BJ (cell line): ENCODE measurements at regions not wholly inside any gene's neighbourhood (a gene's known extent, or its start where the extent isn't known, plus 50 kb on each side); places are given as distances from the start of the nearest gene placed in this dataset.

ENCODE experiments used
- CTCF ChIA-PET: fragments of 350-600 bp; formaldehyde crosslinking; extraction: SDS; loops from one replicate; lab custom pipeline; 2021; ENCODE audit warnings: antibody characterized with exemption, inconsistent platforms; lab: Yijun Ruan, JAX
- POLR2A ChIA-PET: fragments of 300-600 bp; sonication (Branson Sonifier 250); formaldehyde crosslinking; extraction: SDS; loops from one replicate; lab custom pipeline; 2021; ENCODE audit warnings: antibody characterized with exemption; lab: Charles Lee
- DNase-seq: peaks from one replicate; pipeline ENCODE4 v3.0.0-alpha.2; 2011; ENCODE audit warnings: low read depth
- H3K27me3 ChIP-seq: 2 replicates; pipeline ENCODE4 v1.6.0; 2011; ENCODE audit warnings: low read length; ENCODE audit not compliant: control insufficient read depth, insufficient read depth
- H3K36me3 ChIP-seq: 2 replicates; pipeline ENCODE4 v1.5.1; 2011; ENCODE audit warnings: low read length; ENCODE audit not compliant: control insufficient read depth, insufficient read depth
- H3K4me3 ChIP-seq: 2 replicates; pipeline ENCODE4 v1.5.1; 2011; ENCODE audit warnings: low read depth, mild to moderate bottlenecking, control low read depth, low read length
- TF ChIP-seq, protein P1 (sequence below): IDR thresholded peaks from 2 replicates; pipeline ENCODE4 v1.5.1; 2011; ENCODE audit warnings: low read depth, mild to moderate bottlenecking, control low read depth, inconsistent platforms, low read length, moderate library complexity; ENCODE audit not compliant: insufficient read depth

DNA sequence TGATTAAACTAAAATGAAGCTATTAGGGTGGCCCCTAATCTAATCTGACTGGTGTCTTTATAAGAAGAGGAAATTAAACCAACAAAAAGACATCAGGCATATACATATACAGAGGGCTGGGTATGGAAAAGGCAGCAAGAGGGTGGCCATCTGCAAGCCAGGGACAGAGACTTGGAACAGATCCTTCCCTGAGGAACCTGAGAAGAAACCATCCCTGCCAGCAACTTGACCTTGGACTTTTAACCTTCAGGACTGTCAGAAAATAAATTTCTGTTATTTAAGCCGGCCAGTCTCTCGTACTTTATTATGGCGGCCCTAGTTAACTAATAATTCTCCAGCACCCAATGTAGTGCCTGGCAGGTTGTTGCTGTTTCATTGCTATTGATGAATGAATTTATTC lies 361.5 kb upstream of the PDGFD start:
- ChIA-PET CTCF (no interaction called here), POLR2A (no interaction called here)
- DNase-seq: no peak
- Histone ChIP-seq H3K36me3 (no peaks in the 10 kb centered on the region), H3K27me3 (no peaks in the 10 kb centered on the region), H3K4me3 (no peak overlapping the region)
- TF ChIP-seq, protein P1, sequence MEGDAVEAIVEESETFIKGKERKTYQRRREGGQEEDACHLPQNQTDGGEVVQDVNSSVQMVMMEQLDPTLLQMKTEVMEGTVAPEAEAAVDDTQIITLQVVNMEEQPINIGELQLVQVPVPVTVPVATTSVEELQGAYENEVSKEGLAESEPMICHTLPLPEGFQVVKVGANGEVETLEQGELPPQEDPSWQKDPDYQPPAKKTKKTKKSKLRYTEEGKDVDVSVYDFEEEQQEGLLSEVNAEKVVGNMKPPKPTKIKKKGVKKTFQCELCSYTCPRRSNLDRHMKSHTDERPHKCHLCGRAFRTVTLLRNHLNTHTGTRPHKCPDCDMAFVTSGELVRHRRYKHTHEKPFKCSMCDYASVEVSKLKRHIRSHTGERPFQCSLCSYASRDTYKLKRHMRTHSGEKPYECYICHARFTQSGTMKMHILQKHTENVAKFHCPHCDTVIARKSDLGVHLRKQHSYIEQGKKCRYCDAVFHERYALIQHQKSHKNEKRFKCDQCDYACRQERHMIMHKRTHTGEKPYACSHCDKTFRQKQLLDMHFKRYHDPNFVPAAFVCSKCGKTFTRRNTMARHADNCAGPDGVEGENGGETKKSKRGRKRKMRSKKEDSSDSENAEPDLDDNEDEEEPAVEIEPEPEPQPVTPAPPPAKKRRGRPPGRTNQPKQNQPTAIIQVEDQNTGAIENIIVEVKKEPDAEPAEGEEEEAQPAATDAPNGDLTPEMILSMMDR: no peak

GRCh38 chr11:104524254-104524653 lies 360.3 kb upstream of the PDGFD start:
- DNase-seq: no peak
- TF ChIP-seq, protein P1: no peak
- Histone ChIP-seq H3K36me3 (no peaks in the 10 kb centered on the region), H3K4me3 (no peak overlapping the region), H3K27me3 (no peaks in the 10 kb centered on the region)
- ChIA-PET CTCF (interaction anchor here (0.6 kb wide), 1 partner anchor 57 kb away, joined by 3 read pairs; no protein-coding TSS in a partner anchor), POLR2A (no interaction called here)

DNA sequence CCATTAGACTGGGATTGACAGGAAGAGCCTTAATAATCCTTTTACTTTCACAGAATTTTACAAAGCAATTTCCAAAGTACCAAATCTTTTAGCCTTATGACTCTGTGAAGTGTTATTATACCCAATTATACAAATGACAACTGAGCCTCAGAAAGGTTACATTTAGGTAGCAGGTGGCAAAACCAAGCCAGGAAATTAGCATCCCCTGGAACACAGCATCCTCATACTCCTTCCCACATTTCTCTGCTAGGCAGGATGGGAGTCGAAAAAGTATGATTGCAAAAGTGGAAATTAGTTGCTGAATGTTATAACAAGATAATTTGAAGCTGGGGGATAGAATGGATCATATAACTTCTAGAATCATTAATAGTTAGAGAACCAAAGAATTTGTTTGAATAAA lies 359.7 kb upstream of the PDGFD start:
- Histone ChIP-seq H3K4me3 (no peak overlapping the region), H3K27me3 (no peaks in the 10 kb centered on the region), H3K36me3 (no peaks in the 10 kb centered on the region)
- TF ChIP-seq, protein P1: no peak
- ChIA-PET POLR2A (no interaction called here), CTCF (no interaction called here)
- DNase-seq: no peak

DNA sequence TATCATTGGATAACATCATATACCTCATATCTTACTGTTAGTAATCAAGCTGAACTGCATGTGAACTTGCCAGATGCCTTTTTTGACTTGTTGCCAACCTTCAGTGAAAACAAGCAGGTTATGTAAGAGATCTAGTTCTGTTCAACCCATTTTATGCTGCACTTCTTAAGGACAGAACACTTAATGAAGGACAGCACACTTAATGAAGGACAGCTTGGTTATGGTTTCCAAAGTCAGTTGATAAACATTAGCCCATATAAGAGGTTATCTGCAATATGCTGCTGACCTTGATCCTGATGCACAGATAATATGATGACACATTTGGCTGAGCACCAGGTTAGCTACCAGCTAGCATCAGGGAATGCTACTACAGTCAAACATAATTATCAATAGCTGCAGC lies 358.7 kb upstream of the PDGFD start:
- TF ChIP-seq, protein P1: no peak
- H3K27me3 ChIP-seq: no peaks in the 10 kb centered on the region
- ChIA-PET POLR2A (no interaction called here), CTCF (interaction anchor here (0.6 kb wide), 1 partner anchor 149 kb away, joined by 3 read pairs; no protein-coding TSS in a partner anchor)
- DNase-seq: no peak
- H3K4me3 ChIP-seq: no peak overlapping the region
- H3K36me3 ChIP-seq: no peaks in the 10 kb centered on the region

DNA sequence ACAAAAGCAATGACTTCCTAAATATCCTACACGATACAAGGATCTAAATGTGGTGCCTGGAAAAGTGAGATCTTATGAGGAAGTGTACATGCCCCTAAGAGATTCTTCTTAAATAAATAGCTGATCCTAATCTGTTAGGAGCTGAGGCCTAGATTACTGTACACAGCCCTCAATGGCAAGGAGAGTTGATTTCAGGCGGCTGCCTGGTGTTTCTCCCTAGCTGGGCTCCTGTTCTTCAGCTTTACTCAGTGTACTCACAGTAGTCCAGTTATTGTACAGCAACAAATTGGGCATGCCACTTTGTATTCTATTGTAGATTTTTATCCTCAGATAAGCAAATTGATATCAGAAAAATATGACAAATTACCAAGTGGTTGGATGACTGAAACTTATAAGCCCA lies 358.2 kb upstream of the PDGFD start:
- POLR2A ChIA-PET: no interaction called here
- Histone ChIP-seq H3K27me3 (no peaks in the 10 kb centered on the region), H3K36me3 (no peaks in the 10 kb centered on the region), H3K4me3 (no peak overlapping the region)
- TF ChIP-seq, protein P1: no peak
- no peak for DNase-seq
- CTCF ChIA-PET: interaction anchor here (0.6 kb wide), 1 partner anchor 149 kb away, joined by 3 read pairs; no protein-coding TSS in a partner anchor
